CD8-positive, alpha-beta memory T cell (primary cell): ENCODE measurements at regions not wholly inside any gene's neighbourhood (a gene's known extent, or its start where the extent isn't known, plus 50 kb on each side); places are given as distances from the start of the nearest gene placed in this dataset.

Source experiments
- CTCF ChIA-PET: fragments of 350-600 bp; sonication (Branson Sonifier 250); formaldehyde crosslinking; loops from one replicate; lab custom pipeline; 2021; ENCODE audit warnings: antibody characterized with exemption; lab: Charles Lee
- POLR2A ChIA-PET: fragments of 350-600 bp; sonication (Branson Sonifier 250); formaldehyde crosslinking; loops from one replicate; lab custom pipeline; 2021; ENCODE audit warnings: antibody characterized with exemption; lab: Charles Lee
- DNase-seq, 5 donors: peaks; one replicate each; pipeline versions ENCODE4 v3.0.0 to v3.0.0-alpha.2; 2020 to 2022; ENCODE audit warnings: mixed read lengths in 1 of 5
- H3K27ac ChIP-seq: one replicate; pipeline ENCODE4 v1.7.0; 2013; ENCODE audit warnings: low read depth, mild to moderate bottlenecking, low read length, moderate library complexity
- H3K27me3 ChIP-seq: 2 replicates; pipeline ENCODE4 v1.7.0; 2013; ENCODE audit warnings: low read length, mild to moderate bottlenecking; ENCODE audit not compliant: insufficient read depth, poor library complexity, severe bottlenecking
- H3K36me3 ChIP-seq: 2 replicates; pipeline ENCODE4 v1.7.0; 2013; ENCODE audit warnings: mild to moderate bottlenecking, low read length, moderate library complexity; ENCODE audit not compliant: insufficient read depth
- H3K4me1 ChIP-seq: 2 replicates; pipeline ENCODE4 v1.7.0; 2013; ENCODE audit warnings: mild to moderate bottlenecking, low read length, moderate library complexity; ENCODE audit not compliant: insufficient read depth
- H3K4me3 ChIP-seq: 2 replicates; pipeline ENCODE4 v1.7.0; 2013; ENCODE audit warnings: mild to moderate bottlenecking, low read length
- H3K9me3 ChIP-seq: 2 replicates; pipeline ENCODE4 v1.7.0; 2013; ENCODE audit warnings: mild to moderate bottlenecking, low read length
- H3K27ac Mint-ChIP-seq, 8 donors: one replicate each; pipeline ENCODE4 v1.8.0; 2020 to 2021; ENCODE audit warnings: mixed read lengths in 8 of 8, mild to moderate bottlenecking in 6 of 8, inconsistent platforms in 3 of 8, moderate library complexity in 3 of 8
- H3K27me3 Mint-ChIP-seq, 2 donors: one replicate each; pipeline ENCODE4 v1.8.0; 2020 to 2021; ENCODE audit warnings: mixed read lengths in 2 of 2, mild to moderate bottlenecking in 1 of 2, moderate library complexity in 1 of 2
- H3K36me3 Mint-ChIP-seq, 3 donors: one replicate each; pipeline ENCODE4 v1.8.0; 2020 to 2021; ENCODE audit warnings: mixed read lengths in 3 of 3, inconsistent platforms in 1 of 3, mild to moderate bottlenecking in 1 of 3
- H3K4me1 Mint-ChIP-seq, 3 donors: one replicate each; pipeline ENCODE4 v1.8.0; 2020 to 2021; ENCODE audit warnings: mixed read lengths in 3 of 3, inconsistent platforms in 1 of 3, mild to moderate bottlenecking in 1 of 3
- H3K4me3 Mint-ChIP-seq, 7 donors: one replicate each; pipeline ENCODE4 v1.8.0; 2020 to 2021; ENCODE audit warnings: mixed read lengths in 7 of 7, mild to moderate bottlenecking in 6 of 7, moderate library complexity in 4 of 7, inconsistent platforms in 2 of 7
- H3K9me3 Mint-ChIP-seq, 5 donors: one replicate each; pipeline ENCODE4 v1.8.0; 2020 to 2022; ENCODE audit warnings: mixed read lengths in 5 of 5, mild to moderate bottlenecking in 3 of 5, moderate library complexity in 2 of 5, inconsistent platforms in 1 of 5

DNA sequence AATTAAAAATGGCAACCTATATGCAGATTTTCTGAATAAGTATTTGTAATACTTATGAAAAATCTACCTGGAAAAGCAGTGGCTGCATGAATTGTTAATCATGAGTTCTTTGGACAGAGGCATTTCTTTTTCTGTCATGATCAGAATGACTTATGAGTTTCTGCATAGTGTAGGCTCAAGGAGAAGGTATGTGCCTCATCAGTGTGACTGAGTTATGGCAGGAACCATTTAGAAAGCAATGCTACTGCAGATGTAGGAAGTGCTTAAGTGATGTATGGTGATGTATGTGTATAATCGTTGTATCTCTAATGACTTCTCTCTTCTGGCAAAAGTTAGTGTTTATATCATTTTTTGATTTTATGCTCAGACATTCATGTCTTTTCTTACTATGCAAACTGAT is 816.4 kb upstream of the FBXO33 start:
- DNase-seq = no peak
- no peaks in the 10 kb centered on the region for H3K36me3 Mint-ChIP-seq
- Histone ChIP-seq H3K27me3 (no peaks in the 10 kb centered on the region), H3K4me1 (no peaks in the 10 kb centered on the region), H3K9me3 (no peaks in the 10 kb centered on the region), H3K4me3 (no peak overlapping the region), H3K27ac (no peak overlapping the region), H3K36me3 (no peaks in the 10 kb centered on the region)
- no peaks in the 10 kb centered on the region for H3K4me1 Mint-ChIP-seq
- H3K4me3 Mint-ChIP-seq = no peak overlapping the region
- peaks cover 0 to 4% (median 0%) of the 10 kb centered on the region in 5 donors for H3K9me3 Mint-ChIP-seq
- no peak overlapping the region for H3K27ac Mint-ChIP-seq
- H3K27me3 Mint-ChIP-seq = no peaks in the 10 kb centered on the region
- CTCF ChIA-PET = no interaction called here
- POLR2A ChIA-PET = no interaction called here

DNA sequence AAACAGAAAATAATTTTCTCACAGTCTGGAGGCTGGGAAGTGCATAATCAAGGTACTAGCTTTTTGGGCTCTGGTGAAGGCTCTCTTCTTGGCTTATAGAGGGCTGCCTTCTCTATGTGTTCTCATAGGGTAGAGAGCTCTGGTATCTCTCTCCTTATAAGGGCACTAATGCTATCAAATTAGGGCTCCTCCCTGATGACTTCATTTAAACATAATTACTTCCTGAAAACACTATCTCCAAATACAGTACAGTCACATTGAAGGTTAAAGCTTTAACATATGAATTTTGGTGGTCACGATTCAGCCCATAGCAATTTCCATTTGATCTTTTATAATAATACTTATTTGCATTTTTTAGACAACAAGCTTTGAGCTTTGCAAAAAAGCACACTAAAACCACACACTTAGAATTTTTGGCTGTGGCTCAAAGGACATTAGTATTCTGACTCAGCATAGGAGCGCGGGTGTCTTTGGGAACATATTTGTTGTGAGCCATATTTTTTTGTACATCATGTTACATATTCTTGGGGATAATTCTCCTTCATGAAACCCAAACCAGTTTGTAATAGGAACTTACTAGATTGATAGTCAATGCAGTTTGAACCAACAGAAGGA is 808.1 kb upstream of the FBXO33 start:
- H3K27me3 ChIP-seq = no peaks in the 10 kb centered on the region
- ChIA-PET POLR2A (no interaction called here), CTCF (no interaction called here)
- Mint-ChIP-seq H3K9me3 (peaks cover under 1 to 15% (median 5%) of the 10 kb centered on the region in 5 donors), H3K27me3 (no peaks in the 10 kb centered on the region), H3K36me3 (no peaks in the 10 kb centered on the region), H3K4me1 (no peaks in the 10 kb centered on the region), H3K27ac (no peak overlapping the region), H3K4me3 (no peak overlapping the region)
- H3K4me1 ChIP-seq = no peaks in the 10 kb centered on the region
- no peak for DNase-seq
- no peak overlapping the region for H3K4me3 ChIP-seq
- H3K27ac ChIP-seq = no peak overlapping the region
- H3K36me3 ChIP-seq = no peaks in the 10 kb centered on the region
- no peaks in the 10 kb centered on the region for H3K9me3 ChIP-seq

- CTCF ChIA-PET = no interaction called here
- peaks cover 3 to 19% (median 7%) of the 10 kb centered on the region in 5 donors for H3K9me3 Mint-ChIP-seq
- DNase-seq = no peak
- H3K4me3 Mint-ChIP-seq = no peak overlapping the region
- H3K4me3 ChIP-seq = no peak overlapping the region
- no peaks in the 10 kb centered on the region for H3K4me1 ChIP-seq
- H3K27me3 Mint-ChIP-seq = no peaks in the 10 kb centered on the region
- no peaks in the 10 kb centered on the region for H3K9me3 ChIP-seq
- no peaks in the 10 kb centered on the region for H3K27me3 ChIP-seq
- H3K36me3 Mint-ChIP-seq = no peaks in the 10 kb centered on the region
- H3K27ac Mint-ChIP-seq = no peak overlapping the region
- H3K36me3 ChIP-seq = no peaks in the 10 kb centered on the region
- H3K4me1 Mint-ChIP-seq = no peaks in the 10 kb centered on the region
- POLR2A ChIA-PET = no interaction called here
- no peak overlapping the region for H3K27ac ChIP-seq
Measured at GRCh38 chr14:40232302-40232701, 800.1 kb upstream of the FBXO33 start.

DNA sequence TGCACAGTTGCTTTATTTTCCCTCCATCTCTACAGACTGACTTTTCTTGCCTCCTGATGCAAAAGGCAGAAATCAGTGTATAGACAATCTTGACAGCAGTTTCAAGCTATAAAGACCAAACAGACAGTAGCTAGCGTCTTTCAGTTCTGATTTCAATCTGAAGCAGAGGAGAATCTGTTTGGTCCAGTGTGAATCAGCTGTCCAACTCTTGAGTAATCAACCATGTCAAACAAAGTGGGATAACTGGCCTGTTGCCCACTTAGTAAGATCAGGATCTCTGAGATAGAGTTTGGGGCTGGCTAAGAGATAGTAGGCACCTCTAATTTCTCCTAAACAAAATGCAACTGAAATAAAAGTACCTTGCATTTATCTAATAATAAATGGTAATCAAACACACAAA is 797.4 kb upstream of the FBXO33 start:
- Histone ChIP-seq H3K27me3 (no peaks in the 10 kb centered on the region), H3K27ac (no peak overlapping the region), H3K9me3 (no peaks in the 10 kb centered on the region), H3K4me1 (no peaks in the 10 kb centered on the region), H3K4me3 (no peak overlapping the region), H3K36me3 (no peaks in the 10 kb centered on the region)
- H3K36me3 Mint-ChIP-seq = no peaks in the 10 kb centered on the region
- H3K27ac Mint-ChIP-seq = no peak overlapping the region
- POLR2A ChIA-PET = no interaction called here
- peaks cover 0 to 10% (median 7%) of the 10 kb centered on the region in 5 donors for H3K9me3 Mint-ChIP-seq
- no peak for DNase-seq
- no peaks in the 10 kb centered on the region for H3K27me3 Mint-ChIP-seq
- CTCF ChIA-PET = no interaction called here
- H3K4me3 Mint-ChIP-seq = no peak overlapping the region
- H3K4me1 Mint-ChIP-seq = no peaks in the 10 kb centered on the region

DNA sequence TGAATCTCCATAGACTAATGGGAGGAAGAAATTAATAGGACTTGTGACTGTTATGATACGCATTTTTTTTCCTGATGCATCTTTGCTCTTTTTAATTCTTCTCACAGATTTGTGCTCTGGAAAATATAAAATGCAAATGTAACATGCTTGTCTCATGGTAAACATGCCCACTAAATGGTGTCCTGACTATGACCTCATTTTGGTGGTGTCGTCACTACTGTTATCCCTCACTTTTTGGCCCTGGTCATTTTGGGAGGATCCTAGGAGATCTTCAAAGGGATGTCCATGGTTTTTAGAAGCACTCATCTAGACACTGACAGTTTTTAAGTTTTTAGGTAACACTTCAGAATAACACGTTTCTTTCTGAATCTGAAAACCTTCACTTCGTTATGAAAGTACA is 790.8 kb upstream of the FBXO33 start:
- H3K9me3 ChIP-seq = no peaks in the 10 kb centered on the region
- DNase-seq = no peak

GRCh38 chr14:40221428-40221827 is 789.2 kb upstream of the FBXO33 start:
- Histone ChIP-seq H3K4me1 (no peaks in the 10 kb centered on the region), H3K36me3 (no peaks in the 10 kb centered on the region), H3K27me3 (no peaks in the 10 kb centered on the region), H3K9me3 (no peaks in the 10 kb centered on the region), H3K4me3 (no peak overlapping the region), H3K27ac (no peak overlapping the region)
- DNase-seq = no peak
- Mint-ChIP-seq H3K4me1 (no peaks in the 10 kb centered on the region), H3K27ac (no peak overlapping the region), H3K9me3 (peaks cover 0 to 5% (median under 1%) of the 10 kb centered on the region in 5 donors), H3K27me3 (peaks cover 0 to 1% of the 10 kb centered on the region in 2 donors), H3K4me3 (no peak overlapping the region), H3K36me3 (no peaks in the 10 kb centered on the region)
- POLR2A ChIA-PET = no interaction called here
- CTCF ChIA-PET = no interaction called here

More for the DNA sequence above, 790.8 kb upstream of the FBXO33 start:
- H3K4me3 ChIP-seq = no peak overlapping the region
- Mint-ChIP-seq H3K4me1 (no peaks in the 10 kb centered on the region), H3K27ac (no peak overlapping the region), H3K27me3 (peaks cover 0 to 1% of the 10 kb centered on the region in 2 donors), H3K4me3 (no peak overlapping the region), H3K9me3 (peaks cover 0 to 8% (median 5%) of the 10 kb centered on the region in 5 donors), H3K36me3 (no peaks in the 10 kb centered on the region)
- no peaks in the 10 kb centered on the region for H3K4me1 ChIP-seq
- no peak overlapping the region for H3K27ac ChIP-seq
- ChIA-PET CTCF (no interaction called here), POLR2A (no interaction called here)
- no peaks in the 10 kb centered on the region for H3K27me3 ChIP-seq
- H3K36me3 ChIP-seq = no peaks in the 10 kb centered on the region

GRCh38 chr14:40219032-40219431 is 786.8 kb upstream of the FBXO33 start:
- Histone ChIP-seq H3K27ac (no peak overlapping the region), H3K4me3 (no peak overlapping the region), H3K27me3 (no peaks in the 10 kb centered on the region), H3K36me3 (no peaks in the 10 kb centered on the region), H3K9me3 (no peaks in the 10 kb centered on the region), H3K4me1 (no peaks in the 10 kb centered on the region)
- no peak for DNase-seq
- Mint-ChIP-seq H3K9me3 (peaks cover 0 to 9% (median 3%) of the 10 kb centered on the region in 5 donors), H3K4me3 (no peak overlapping the region), H3K27me3 (peaks cover 0 to 1% of the 10 kb centered on the region in 2 donors), H3K36me3 (no peaks in the 10 kb centered on the region), H3K27ac (no peak overlapping the region), H3K4me1 (no peaks in the 10 kb centered on the region)
- ChIA-PET CTCF (no interaction called here), POLR2A (no interaction called here)

GRCh38 chr14:40218282-40218941 is 786.2 kb upstream of the FBXO33 start:
- Mint-ChIP-seq H3K36me3 (no peaks in the 10 kb centered on the region), H3K4me1 (no peaks in the 10 kb centered on the region), H3K27ac (no peak overlapping the region), H3K4me3 (no peak overlapping the region), H3K9me3 (peaks cover 0 to 11% (median 3%) of the 10 kb centered on the region in 5 donors), H3K27me3 (peaks cover 0 to 1% of the 10 kb centered on the region in 2 donors)
- no peaks in the 10 kb centered on the region for H3K9me3 ChIP-seq
- H3K4me3 ChIP-seq = no peak overlapping the region
- H3K36me3 ChIP-seq = no peaks in the 10 kb centered on the region
- POLR2A ChIA-PET = no interaction called here
- no peak overlapping the region for H3K27ac ChIP-seq
- CTCF ChIA-PET = no interaction called here
- H3K4me1 ChIP-seq = no peaks in the 10 kb centered on the region
- no peaks in the 10 kb centered on the region for H3K27me3 ChIP-seq
- DNase-seq = no peak
